Parathyroid adenoma (tissue), 2 donors: ENCODE measurements at regions not wholly inside any gene's neighbourhood (a gene's known extent, or its start where the extent isn't known, plus 50 kb on each side); places are given as distances from the start of the nearest gene placed in this dataset.

Experiments used
- H2AFZ ChIP-seq: fragments of 300-600 bp; sonication (generic); one replicate; pipeline ENCODE4 v1.7.0; 2017; ENCODE audit warnings: antibody characterized with exemption, mild to moderate bottlenecking
- H3K27ac ChIP-seq: fragments of 300-600 bp; sonication (generic); one replicate; pipeline ENCODE4 v1.7.0; 2017
- H3K27me3 ChIP-seq: fragments of 300-600 bp; sonication (generic); one replicate; pipeline ENCODE4 v1.7.0; 2017; ENCODE audit warnings: low read length; ENCODE audit not compliant: control insufficient read depth, insufficient read depth
- H3K36me3 ChIP-seq: fragments of 300-600 bp; sonication (generic); one replicate; pipeline ENCODE4 v1.7.0; 2017; ENCODE audit warnings: low read length; ENCODE audit not compliant: control insufficient read depth, insufficient read depth
- H3K4me1 ChIP-seq: fragments of 300-600 bp; sonication (generic); one replicate; pipeline ENCODE4 v1.7.0; 2017; ENCODE audit warnings: control low read depth
- H3K4me2 ChIP-seq: fragments of 300-600 bp; sonication (generic); one replicate; pipeline ENCODE4 v1.7.0; 2017; ENCODE audit warnings: low read length
- H3K4me3 ChIP-seq: fragments of 300-600 bp; sonication (generic); one replicate; pipeline ENCODE4 v1.7.0; 2017; ENCODE audit warnings: low read depth, low read length
- H3K79me2 ChIP-seq: fragments of 300-600 bp; sonication (generic); one replicate; pipeline ENCODE4 v1.7.0; 2017; ENCODE audit warnings: control low read depth
- H3K9ac ChIP-seq: fragments of 300-600 bp; sonication (generic); one replicate; pipeline ENCODE4 v1.7.0; 2017; ENCODE audit warnings: mild to moderate bottlenecking
- H3K9me3 ChIP-seq: fragments of 300-600 bp; sonication (generic); one replicate; pipeline ENCODE4 v1.7.0; 2017; ENCODE audit warnings: low read length; ENCODE audit not compliant: control insufficient read depth
- CTCF ChIP-seq: fragments of 300-600 bp; sonication (generic); IDR thresholded peaks from one replicate; pipeline ENCODE4 v1.7.0; 2017; ENCODE audit warnings: antibody characterized with exemption, mild to moderate bottlenecking
- donor health status: primary hyperparathyroidism.

- H3K79me2 ChIP-seq = no peaks in the 10 kb centered on the region
- no peak overlapping the region for H2AFZ ChIP-seq
- no peak overlapping the region for H3K4me2 ChIP-seq
- H3K27me3 ChIP-seq = no peaks in the 10 kb centered on the region
- H3K4me1 ChIP-seq = no peaks in the 10 kb centered on the region
- H3K36me3 ChIP-seq = no peaks in the 10 kb centered on the region
- no peaks in the 10 kb centered on the region for H3K9me3 ChIP-seq
- H3K27ac ChIP-seq = no peak overlapping the region
- no peak overlapping the region for H3K4me3 ChIP-seq
- TF ChIP-seq CTCF = no peak
- no peak overlapping the region for H3K9ac ChIP-seq
Observed at GRCh38 chr4:28926156-28926555, 1794.0 kb upstream of the PCDH7 start.

- no peak overlapping the region for H3K9ac ChIP-seq
Observed at GRCh38 chr4:28942631-28943030, 1777.5 kb upstream of the PCDH7 start.

GRCh38 chr4:28947374-28947773, 1772.8 kb upstream of the PCDH7 start:
- H3K9me3 ChIP-seq = no peaks in the 10 kb centered on the region
- H3K79me2 ChIP-seq = no peaks in the 10 kb centered on the region
- no peak overlapping the region for H3K27ac ChIP-seq
- no peak overlapping the region for H3K9ac ChIP-seq
- H2AFZ ChIP-seq = no peak overlapping the region
- no peak overlapping the region for H3K4me2 ChIP-seq
- no peak for TF ChIP-seq CTCF
- H3K27me3 ChIP-seq = no peaks in the 10 kb centered on the region
- H3K36me3 ChIP-seq = no peaks in the 10 kb centered on the region
- H3K4me3 ChIP-seq = no peak overlapping the region
- no peaks in the 10 kb centered on the region for H3K4me1 ChIP-seq

More at GRCh38 chr4:28942631-28943030, 1777.5 kb upstream of the PCDH7 start:
- Histone ChIP-seq H3K9me3 (no peaks in the 10 kb centered on the region), H3K79me2 (no peaks in the 10 kb centered on the region), H3K4me2 (no peak overlapping the region), H3K27ac (no peak overlapping the region), H3K27me3 (no peaks in the 10 kb centered on the region), H3K36me3 (no peaks in the 10 kb centered on the region), H2AFZ (no peak overlapping the region), H3K4me3 (no peak overlapping the region), H3K4me1 (no peaks in the 10 kb centered on the region)
- TF ChIP-seq CTCF = no peak

GRCh38 chr4:28948501-28948900, 1771.7 kb upstream of the PCDH7 start:
- H3K36me3 ChIP-seq = no peaks in the 10 kb centered on the region
- TF ChIP-seq CTCF = no peak
- H3K27ac ChIP-seq = no peak overlapping the region
- no peak overlapping the region for H3K9ac ChIP-seq
- H3K9me3 ChIP-seq = no peaks in the 10 kb centered on the region
- H2AFZ ChIP-seq = no peak overlapping the region
- H3K27me3 ChIP-seq = no peaks in the 10 kb centered on the region
- no peaks in the 10 kb centered on the region for H3K79me2 ChIP-seq
- no peak overlapping the region for H3K4me2 ChIP-seq
- H3K4me1 ChIP-seq = no peaks in the 10 kb centered on the region
- H3K4me3 ChIP-seq = no peak overlapping the region

- H3K4me3 ChIP-seq = no peak overlapping the region
- no peaks in the 10 kb centered on the region for H3K27me3 ChIP-seq
- H3K4me2 ChIP-seq = no peak overlapping the region
- no peak for TF ChIP-seq CTCF
- H2AFZ ChIP-seq = no peak overlapping the region
- no peaks in the 10 kb centered on the region for H3K9me3 ChIP-seq
- no peaks in the 10 kb centered on the region for H3K4me1 ChIP-seq
- H3K9ac ChIP-seq = no peak overlapping the region
- no peaks in the 10 kb centered on the region for H3K79me2 ChIP-seq
- H3K36me3 ChIP-seq = no peaks in the 10 kb centered on the region
- H3K27ac ChIP-seq = no peak overlapping the region
Observed at GRCh38 chr4:28966982-28967381, 1753.2 kb upstream of the PCDH7 start.
